ENCODE measurements at regions not wholly inside any gene's neighbourhood (a gene's known extent, or its start where the extent isn't known, plus 50 kb on each side); places are given as distances from the start of the nearest gene placed in this dataset.

GRCh38 chr4:137029026-137029425 is 503.3 kb downstream of the PCDH18 start:
- ChIA-PET CTCF (no interaction called here), POLR2A (no interaction called here)
- DNase-seq (ENCODE audit: low read depth, low spot score) = no peak
- TF ChIP-seq CTCF (IDR thresholded peaks at IDR 0.05; ENCODE audit: insufficient read depth, low read length, missing control alignments) = no peak
- H3K4me3 ChIP-seq (ENCODE audit: low read depth, low read length) = no peak overlapping the region

- H3K4me3 ChIP-seq (ENCODE audit: low read depth, low read length) = no peak overlapping the region
- no peak for TF ChIP-seq CTCF (IDR thresholded peaks at IDR 0.05; ENCODE audit: insufficient read depth, low read length, missing control alignments)
- ChIA-PET CTCF (no interaction called here), POLR2A (no interaction called here)
- DNase-seq (ENCODE audit: low read depth, low spot score) = no peak
These were observed 506.7 kb downstream of the PCDH18 start for GRCh38 chr4:137025484-137026059.

GRCh38 chr4:137015426-137016409 is 516.6 kb downstream of the PCDH18 start:
- ChIA-PET POLR2A (no interaction called here), CTCF (no interaction called here)
- no peak for TF ChIP-seq CTCF (IDR thresholded peaks at IDR 0.05; ENCODE audit: insufficient read depth, low read length, missing control alignments)
- H3K4me3 ChIP-seq (ENCODE audit: low read depth, low read length) = no peak overlapping the region
- DNase-seq (ENCODE audit: low read depth, low spot score) = no peak

GRCh38 chr4:137000432-137000831 is 531.9 kb downstream of the PCDH18 start:
- ChIA-PET CTCF (no interaction called here), POLR2A (no interaction called here)
- no peak overlapping the region for H3K4me3 ChIP-seq (ENCODE audit: low read depth, low read length)
- no peak for TF ChIP-seq CTCF (IDR thresholded peaks at IDR 0.05; ENCODE audit: insufficient read depth, low read length, missing control alignments)
- no peak for DNase-seq (ENCODE audit: low read depth, low spot score)

GRCh38 chr4:136992032-136992431 is 540.3 kb downstream of the PCDH18 start:
- TF ChIP-seq CTCF (IDR thresholded peaks at IDR 0.05; ENCODE audit: insufficient read depth, low read length, missing control alignments) = no peak
- no peak for DNase-seq (ENCODE audit: low read depth, low spot score)
- no peak overlapping the region for H3K4me3 ChIP-seq (ENCODE audit: low read depth, low read length)
- ChIA-PET POLR2A (no interaction called here), CTCF (no interaction called here)

- TF ChIP-seq CTCF (IDR thresholded peaks at IDR 0.05; ENCODE audit: insufficient read depth, low read length, missing control alignments) = no peak
- DNase-seq (ENCODE audit: low read depth, low spot score) = no peak
- POLR2A ChIA-PET = no interaction called here
- CTCF ChIA-PET = no interaction called here
- no peak overlapping the region for H3K4me3 ChIP-seq (ENCODE audit: low read depth, low read length)
These were observed 546.6 kb downstream of the PCDH18 start for GRCh38 chr4:136985683-136986082.
